ENCODE measurements at regions not wholly inside any gene's neighbourhood (a gene's known extent, or its start where the extent isn't known, plus 50 kb on each side); places are given as distances from the start of the nearest gene placed in this dataset.

- TF ChIP-seq CTCF (IDR thresholded peaks at IDR 0.05; ENCODE audit: borderline replicate concordance, extremely low read depth, low read length, poor library complexity, severe bottlenecking) (no peak), EZH2 (IDR thresholded peaks at IDR 0.05; ENCODE audit: borderline replicate concordance, low read depth, low read length, severe bottlenecking) (no peak)
Observed at GRCh38 chr5:1975406-1975715, 92.6 kb upstream of the IRX4 start.

All from DND-41 (cell line).